CD4-positive, CD25-positive, alpha-beta regulatory T cell (primary cell): ENCODE measurements at regions not wholly inside any gene's neighbourhood (a gene's known extent, or its start where the extent isn't known, plus 50 kb on each side); places are given as distances from the start of the nearest gene placed in this dataset.

Experiments
- ATAC-seq, 2 donors: fragments of 150-1000 bp; cut with Tn5 transposase; one replicate each; pipeline ENCODE4 v1.10.0; 2021; ENCODE audit warnings: low read depth in 2 of 2, moderate number of reproducible peaks in 2 of 2, moderate library complexity in 1 of 2
- DNase-seq, 3 donors: peaks; one replicate each; pipeline versions ENCODE4 v3.0.0 to v3.0.0-alpha.2; 2012 to 2022; ENCODE audit warnings: mixed read lengths in 1 of 3
- H3K27ac ChIP-seq: one replicate; pipeline ENCODE4 v1.7.0; 2013; ENCODE audit warnings: mild to moderate bottlenecking, low read length; ENCODE audit not compliant: insufficient read depth, poor library complexity, severe bottlenecking
- H3K27me3 ChIP-seq: one replicate; pipeline ENCODE4 v1.7.0; 2013; ENCODE audit warnings: low read length; ENCODE audit not compliant: control insufficient read depth, insufficient read depth
- H3K36me3 ChIP-seq: one replicate; pipeline ENCODE4 v1.7.0; 2013; ENCODE audit warnings: mild to moderate bottlenecking, low read length, moderate library complexity; ENCODE audit not compliant: control insufficient read depth, insufficient read depth
- H3K4me1 ChIP-seq: 2 replicates; pipeline ENCODE4 v1.7.0; 2013; ENCODE audit warnings: mild to moderate bottlenecking, low read length; ENCODE audit not compliant: insufficient read depth, control insufficient read depth, poor library complexity, severe bottlenecking
- H3K4me3 ChIP-seq: one replicate; pipeline ENCODE4 v1.7.0; 2013; ENCODE audit warnings: low read depth, mild to moderate bottlenecking, low read length, moderate library complexity
- H3K9me3 ChIP-seq, 2 experiments: 1 replicate in 1 of 2; 2 replicates in 1 of 2; pipeline ENCODE4 v1.7.0; 2013; ENCODE audit warnings: low read length in 2 of 2, mild to moderate bottlenecking in 1 of 2, moderate library complexity in 1 of 2; ENCODE audit not compliant: control insufficient read depth in 2 of 2
- H3K27ac Mint-ChIP-seq, 3 donors: one replicate each; pipeline ENCODE4 v1.8.0; 2020 to 2022; ENCODE audit warnings: mild to moderate bottlenecking in 3 of 3, mixed read lengths in 3 of 3, moderate library complexity in 2 of 3
- H3K27me3 Mint-ChIP-seq: one replicate; pipeline ENCODE4 v1.8.0; 2022; ENCODE audit warnings: mild to moderate bottlenecking, mixed read lengths
- H3K36me3 Mint-ChIP-seq: one replicate; pipeline ENCODE4 v1.8.0; 2020; ENCODE audit warnings: mixed read lengths
- H3K4me1 Mint-ChIP-seq, 4 donors: one replicate each; pipeline ENCODE4 v1.8.0; 2020 to 2022; ENCODE audit warnings: mixed read lengths in 4 of 4, mild to moderate bottlenecking in 1 of 4
- H3K4me3 Mint-ChIP-seq, 4 donors: one replicate each; pipeline ENCODE4 v1.8.0; 2020 to 2022; ENCODE audit warnings: mild to moderate bottlenecking in 4 of 4, mixed read lengths in 4 of 4, moderate library complexity in 3 of 4
- H3K9me3 Mint-ChIP-seq, 7 donors: one replicate each; pipeline ENCODE4 v1.8.0; 2020 to 2022; ENCODE audit warnings: mixed read lengths in 7 of 7, mild to moderate bottlenecking in 3 of 7, moderate library complexity in 2 of 7

DNA sequence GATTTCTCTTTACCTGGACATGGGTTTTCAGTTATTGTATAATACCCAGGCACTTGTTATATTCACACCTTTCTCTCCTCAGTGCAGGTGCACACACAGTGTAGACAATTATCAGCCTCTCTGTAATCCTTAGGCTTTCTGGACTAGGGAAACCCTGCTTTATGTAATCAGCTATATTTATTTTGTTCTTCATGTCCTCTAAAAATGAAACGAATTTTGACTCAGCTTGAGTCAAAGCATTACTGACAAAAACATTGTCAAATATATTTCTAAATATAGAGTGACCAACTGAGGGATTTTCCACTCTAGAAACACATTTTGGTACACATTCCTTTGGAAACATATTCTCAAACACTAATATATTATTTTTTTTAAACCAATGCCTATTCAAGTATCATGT lies 144.8 kb upstream of the GULP1 start:
- Histone ChIP-seq H3K36me3 (no peaks in the 10 kb centered on the region), H3K4me1 (no peaks in the 10 kb centered on the region), H3K27ac (no peak overlapping the region), H3K27me3 (no peaks in the 10 kb centered on the region), H3K9me3 (no peaks in the 10 kb centered on the region), H3K4me3 (no peak overlapping the region)
- Mint-ChIP-seq H3K27me3 (no peaks in the 10 kb centered on the region), H3K36me3 (no peaks in the 10 kb centered on the region), H3K9me3 (peaks cover 0 to 6% (median 4%) of the 10 kb centered on the region in 7 donors), H3K27ac (no peak overlapping the region), H3K4me3 (no peak overlapping the region), H3K4me1 (no peaks in the 10 kb centered on the region)
- no peak for DNase-seq
- ATAC-seq = no peak

DNA sequence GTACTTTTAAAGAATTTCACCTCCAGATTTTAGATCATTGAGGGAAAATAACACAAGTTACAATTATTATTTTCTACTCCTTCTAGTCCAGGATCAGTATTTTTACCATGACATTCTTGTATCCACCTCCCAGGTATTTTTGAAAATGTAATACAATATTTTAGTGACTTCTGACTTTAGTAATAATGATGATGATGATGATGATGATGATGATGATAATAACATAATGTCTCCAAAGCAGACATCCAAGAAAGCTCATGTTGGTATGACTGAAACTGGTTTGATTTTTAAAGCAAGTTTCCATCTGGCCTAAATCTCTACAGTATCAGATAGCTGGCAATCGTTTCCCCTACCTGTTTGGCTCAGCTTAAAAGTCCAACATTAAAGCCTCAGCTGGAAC lies 140.0 kb upstream of the GULP1 start:
- no peak overlapping the region for H3K27ac ChIP-seq
- DNase-seq = no peak
- Mint-ChIP-seq H3K27ac (no peak overlapping the region), H3K9me3 (peaks cover 0 to 13% (median 0%) of the 10 kb centered on the region in 7 donors), H3K36me3 (no peaks in the 10 kb centered on the region), H3K4me3 (no peak overlapping the region), H3K4me1 (no peaks in the 10 kb centered on the region), H3K27me3 (no peaks in the 10 kb centered on the region)
- H3K4me3 ChIP-seq = no peak overlapping the region
- no peaks in the 10 kb centered on the region for H3K27me3 ChIP-seq
- no peaks in the 10 kb centered on the region for H3K36me3 ChIP-seq
- no peak for ATAC-seq
- H3K4me1 ChIP-seq = no peaks in the 10 kb centered on the region
- no peaks in the 10 kb centered on the region for H3K9me3 ChIP-seq

DNA sequence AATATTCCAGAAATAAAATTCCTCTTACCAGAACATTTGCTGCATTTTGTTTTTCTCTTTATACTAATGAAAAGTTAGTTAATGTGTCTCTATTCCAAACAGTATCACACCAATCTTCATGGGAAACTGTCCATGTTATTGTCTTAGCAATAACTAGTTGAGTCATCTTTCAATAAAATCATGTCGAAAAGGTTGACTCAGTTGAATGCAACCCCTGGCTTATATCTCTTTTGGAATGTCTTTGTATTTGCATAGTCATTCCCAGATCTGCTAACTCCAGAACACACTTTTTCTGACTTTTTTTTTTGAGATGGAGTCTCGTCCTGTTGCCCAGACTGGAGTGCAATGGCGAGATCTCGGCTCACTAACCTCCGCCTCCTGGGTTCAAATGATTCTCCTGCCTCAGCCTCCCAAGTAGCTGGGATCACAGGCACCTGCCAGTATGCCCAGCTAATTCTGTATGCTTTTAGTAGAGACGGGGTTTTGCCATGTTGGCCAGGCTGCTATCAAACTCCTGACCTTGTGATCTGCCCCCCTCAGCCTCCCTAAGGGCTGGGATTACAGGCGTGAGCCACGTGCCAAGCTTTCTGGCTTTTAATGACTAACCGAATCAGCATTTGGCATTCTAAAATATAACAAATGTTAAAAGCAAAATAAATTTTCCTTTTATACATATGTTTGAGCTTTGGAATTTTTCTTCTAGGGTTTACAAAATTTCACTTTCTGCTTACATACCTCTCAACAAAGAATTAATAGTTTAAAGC lies 133.2 kb upstream of the GULP1 start:
- H3K27me3 Mint-ChIP-seq = no peaks in the 10 kb centered on the region
- peaks cover 0 to 3% (median 0%) of the 10 kb centered on the region in 7 donors for H3K9me3 Mint-ChIP-seq
- H3K9me3 ChIP-seq = no peaks in the 10 kb centered on the region
- H3K4me1 ChIP-seq = no peaks in the 10 kb centered on the region
- H3K36me3 ChIP-seq = no peaks in the 10 kb centered on the region
- no peak for DNase-seq
- no peaks in the 10 kb centered on the region for H3K4me1 Mint-ChIP-seq
- H3K4me3 ChIP-seq = no peak overlapping the region
- H3K36me3 Mint-ChIP-seq = no peaks in the 10 kb centered on the region
- H3K27ac ChIP-seq = no peak overlapping the region
- H3K27ac Mint-ChIP-seq = no peak overlapping the region
- no peaks in the 10 kb centered on the region for H3K27me3 ChIP-seq
- no peak overlapping the region for H3K4me3 Mint-ChIP-seq
- no peak for ATAC-seq

GRCh38 chr2:188159484-188159883 lies 132.2 kb upstream of the GULP1 start:
- Mint-ChIP-seq H3K9me3 (peaks cover 0 to 3% (median 0%) of the 10 kb centered on the region in 7 donors), H3K27me3 (no peaks in the 10 kb centered on the region), H3K4me3 (no peak overlapping the region), H3K4me1 (no peaks in the 10 kb centered on the region), H3K27ac (no peak overlapping the region), H3K36me3 (no peaks in the 10 kb centered on the region)
- no peaks in the 10 kb centered on the region for H3K4me1 ChIP-seq
- H3K9me3 ChIP-seq = no peaks in the 10 kb centered on the region
- H3K27ac ChIP-seq = no peak overlapping the region
- no peak overlapping the region for H3K4me3 ChIP-seq
- no peaks in the 10 kb centered on the region for H3K36me3 ChIP-seq
- H3K27me3 ChIP-seq = no peaks in the 10 kb centered on the region
- no peak for DNase-seq
- ATAC-seq = no peak

DNA sequence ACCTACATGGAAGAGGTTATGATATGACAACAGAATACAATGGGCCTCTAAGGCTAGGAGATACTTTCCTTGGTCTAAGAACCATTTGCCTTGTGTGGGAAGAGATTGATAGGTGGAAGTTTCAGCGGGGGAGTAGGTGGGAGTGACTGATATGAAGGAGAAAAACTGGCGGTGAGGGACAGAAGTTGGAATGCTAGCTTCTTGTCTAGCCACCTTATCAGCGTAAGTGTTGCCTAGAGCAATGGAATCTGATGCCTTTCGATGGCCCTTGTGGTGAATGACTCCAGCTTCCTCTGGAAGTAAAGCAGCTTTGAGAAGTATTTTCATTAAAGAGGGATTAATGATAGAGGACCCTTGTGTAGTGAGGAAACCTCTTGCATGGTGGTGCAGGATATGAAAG lies 121.3 kb upstream of the GULP1 start:
- no peak overlapping the region for H3K27ac ChIP-seq
- no peaks in the 10 kb centered on the region for H3K27me3 ChIP-seq
- H3K4me3 ChIP-seq = no peak overlapping the region
- no peak overlapping the region for H3K4me3 Mint-ChIP-seq
- no peaks in the 10 kb centered on the region for H3K27me3 Mint-ChIP-seq
- H3K36me3 Mint-ChIP-seq = peaks cover 3% of the 10 kb centered on the region
- no peaks in the 10 kb centered on the region for H3K36me3 ChIP-seq
- ATAC-seq = no peak
- no peaks in the 10 kb centered on the region for H3K9me3 ChIP-seq
- no peaks in the 10 kb centered on the region for H3K4me1 ChIP-seq
- no peaks in the 10 kb centered on the region for H3K4me1 Mint-ChIP-seq
- DNase-seq = no peak
- H3K9me3 Mint-ChIP-seq = peaks cover 2 to 27% (median 7%) of the 10 kb centered on the region in 7 donors
- no peak overlapping the region for H3K27ac Mint-ChIP-seq

- no peaks in the 10 kb centered on the region for H3K36me3 ChIP-seq
- H3K4me1 ChIP-seq = no peaks in the 10 kb centered on the region
- no peak overlapping the region for H3K4me3 Mint-ChIP-seq
- peaks cover 0 to 3% (median 0%) of the 10 kb centered on the region in 4 donors for H3K4me1 Mint-ChIP-seq
- H3K9me3 ChIP-seq = peaks cover 0 to 5% of the 10 kb centered on the region in 2 experiments
- no peak for DNase-seq
- no peak overlapping the region for H3K4me3 ChIP-seq
- H3K9me3 Mint-ChIP-seq = peaks cover 2 to 15% (median 7%) of the 10 kb centered on the region in 7 donors
- H3K27me3 Mint-ChIP-seq = no peaks in the 10 kb centered on the region
- H3K36me3 Mint-ChIP-seq = no peaks in the 10 kb centered on the region
- H3K27ac Mint-ChIP-seq = no peak overlapping the region
- no peak for ATAC-seq
- H3K27ac ChIP-seq = no peak overlapping the region
- H3K27me3 ChIP-seq = no peaks in the 10 kb centered on the region
Measured at GRCh38 chr2:188176620-188177019, 115.1 kb upstream of the GULP1 start.

DNA sequence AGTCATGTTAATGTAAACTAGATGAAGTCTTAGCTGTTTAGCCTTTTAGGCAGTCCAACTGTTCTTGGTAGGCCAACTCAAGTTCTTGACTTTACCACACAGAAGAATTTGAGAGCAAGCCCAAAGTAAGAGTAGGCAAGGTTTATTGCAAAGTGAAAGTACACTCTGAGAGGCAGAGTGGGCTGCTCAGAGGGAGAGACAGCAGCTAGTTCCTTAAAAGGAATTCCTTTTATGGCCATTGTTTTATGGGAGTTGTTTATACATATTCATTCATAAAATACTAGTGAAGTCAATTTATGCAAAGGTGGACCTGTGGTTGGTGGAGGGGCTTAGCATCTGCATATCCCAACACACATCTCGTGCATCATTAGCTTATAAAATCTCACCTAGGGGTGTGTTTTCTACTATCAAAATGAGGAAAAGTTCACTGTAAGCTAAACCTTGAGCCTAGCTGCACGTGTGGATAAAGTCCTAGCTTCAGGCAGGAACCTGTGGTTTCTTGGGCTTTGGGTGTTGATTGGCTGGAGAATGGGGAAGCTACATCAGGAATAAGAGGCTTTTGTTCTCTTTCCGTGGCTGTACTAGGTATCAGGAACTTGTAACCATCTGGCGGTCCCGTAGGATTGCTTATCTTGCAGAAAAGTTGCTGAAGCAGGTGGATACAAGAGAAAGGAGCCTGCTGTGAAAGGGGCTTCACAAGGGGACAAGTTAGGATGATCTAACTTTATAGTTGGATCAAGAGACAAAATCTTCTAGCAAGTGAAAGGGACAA lies 110.4 kb upstream of the GULP1 start:
- Mint-ChIP-seq H3K27ac (no peak overlapping the region), H3K4me3 (peak overlapping the region in 2 of 4 donors; percentile 4 to 26), H3K36me3 (no peaks in the 10 kb centered on the region)

More for the DNA sequence above, 110.4 kb upstream of the GULP1 start:
- no peak for ATAC-seq
- Histone ChIP-seq H3K4me1 (no peaks in the 10 kb centered on the region), H3K9me3 (peaks cover 0 to 5% of the 10 kb centered on the region in 2 experiments), H3K4me3 (no peak overlapping the region), H3K27me3 (no peaks in the 10 kb centered on the region), H3K36me3 (no peaks in the 10 kb centered on the region), H3K27ac (no peak overlapping the region)
- peaks cover 0 to 3% (median 0%) of the 10 kb centered on the region in 4 donors for H3K4me1 Mint-ChIP-seq
- H3K9me3 Mint-ChIP-seq = peaks cover 0 to 7% (median 3%) of the 10 kb centered on the region in 7 donors
- DNase-seq = no peak
- H3K27me3 Mint-ChIP-seq = no peaks in the 10 kb centered on the region
